Gastrocnemius medialis (tissue), 4 donors: ENCODE measurements at regions not wholly inside any gene's neighbourhood (a gene's known extent, or its start where the extent isn't known, plus 50 kb on each side); places are given as distances from the start of the nearest gene placed in this dataset.

Source experiments
- ATAC-seq, 2 donors: fragments of 150-250 bp; one replicate each; pipeline ENCODE4 v1.9.1; 2016
- DNase-seq, 2 donors: peaks; one replicate each; pipeline ENCODE4 v3.0.0-alpha.2; 2019
- H3K27ac ChIP-seq, 4 donors: fragments of 200-600 bp; sonication (generic); 1 replicate in 1 of 4; 2 replicates in 3 of 4; pipeline ENCODE4 v1.5.1; 2016 to 2018; ENCODE audit warnings: mild to moderate bottlenecking in 2 of 4, moderate library complexity in 1 of 4
- H3K27me3 ChIP-seq, 3 donors: fragments of 200-600 bp; sonication (generic) in 2 of 3; 1 replicate in 1 of 3; 2 replicates in 2 of 3; pipeline versions ENCODE4 v1.5.1 to v1.6.0; 2016 to 2019; ENCODE audit warnings: mild to moderate bottlenecking in 1 of 3, moderate library complexity in 1 of 3
- H3K36me3 ChIP-seq, 2 donors: fragments of 200-600 bp; sonication (generic) in 1 of 2; one replicate each; pipeline ENCODE4 v1.5.1; 2017 to 2018
- H3K4me1 ChIP-seq, 2 donors: fragments of 200-600 bp; sonication (generic) in 1 of 2; one replicate each; pipeline ENCODE4 v1.5.1; 2016 to 2017; ENCODE audit warnings: mild to moderate bottlenecking in 2 of 2
- H3K4me3 ChIP-seq, 4 donors: fragments of 200-600 bp; sonication (generic) in 3 of 4; 1 replicate in 1 of 4; 2 replicates in 3 of 4; pipeline ENCODE4 v1.5.1; 2016 to 2019; ENCODE audit warnings: mild to moderate bottlenecking in 2 of 4
- H3K9me3 ChIP-seq, 3 donors: fragments of 200-600 bp; sonication (generic) in 2 of 3; 1 replicate in 1 of 3; 2 replicates in 2 of 3; pipeline ENCODE4 v1.5.1; 2016 to 2019
- POLR2A ChIP-seq, 2 donors: fragments of 450-650 bp; IDR thresholded peaks; one replicate each; pipeline ENCODE4 v1.6.1; 2017; ENCODE audit warnings: antibody characterized with exemption in 2 of 2, mild to moderate bottlenecking in 2 of 2, moderate library complexity in 2 of 2
- in situ Hi-C, 4 donors: fragments of 200-750 bp; cut with MboI; loops; one replicate each; pipeline versions ENCODE4 v1.15.0 to v1.8.0; 2017; ENCODE audit warnings: low sequenced_read_pairs in 4 of 4
- intact Hi-C: fragments of 100-400 bp; cut with DNase I; formaldehyde crosslinking; loops from one replicate; pipeline ENCODE4 v1.15.1; 2023; ENCODE audit warnings: low total_unique reads
- TF ChIP-seq, protein P1 (sequence below), 5 experiments: fragments of 450-650 bp in 3 of 5; fragments of 200-600 bp in 2 of 5; sonication (generic) in 2 of 5; IDR thresholded peaks in 4 of 5; conservative IDR thresholded peaks in 1 of 5; 1 replicate in 4 of 5; 2 replicates in 1 of 5; pipeline ENCODE4 v1.5.1; 2016 to 2019; ENCODE audit warnings: antibody characterized with exemption in 5 of 5, mild to moderate bottlenecking in 3 of 5, moderate library complexity in 3 of 5

DNA sequence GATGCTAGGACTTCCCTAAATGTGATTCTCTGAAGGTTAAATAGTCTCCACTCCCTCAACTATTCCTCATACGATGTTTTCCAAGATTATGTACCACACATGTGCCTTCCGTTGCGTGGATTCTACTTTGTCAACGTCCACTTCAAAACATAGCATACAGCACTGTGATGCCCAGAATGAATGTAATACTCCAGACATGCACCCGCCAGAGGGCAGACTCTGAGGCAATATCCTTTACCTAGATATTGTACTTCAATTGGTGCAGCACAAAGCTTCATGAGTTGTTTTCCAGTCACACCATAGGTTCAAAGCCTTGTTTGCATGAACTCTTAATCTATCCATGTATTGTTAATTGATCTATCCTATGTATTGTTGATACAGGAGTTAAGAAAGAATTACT, 201.0 kb upstream of the NABP1 start:
- no peaks in the 10 kb centered on the region for H3K4me1 ChIP-seq
- no peak for DNase-seq
- TF ChIP-seq, protein P1, sequence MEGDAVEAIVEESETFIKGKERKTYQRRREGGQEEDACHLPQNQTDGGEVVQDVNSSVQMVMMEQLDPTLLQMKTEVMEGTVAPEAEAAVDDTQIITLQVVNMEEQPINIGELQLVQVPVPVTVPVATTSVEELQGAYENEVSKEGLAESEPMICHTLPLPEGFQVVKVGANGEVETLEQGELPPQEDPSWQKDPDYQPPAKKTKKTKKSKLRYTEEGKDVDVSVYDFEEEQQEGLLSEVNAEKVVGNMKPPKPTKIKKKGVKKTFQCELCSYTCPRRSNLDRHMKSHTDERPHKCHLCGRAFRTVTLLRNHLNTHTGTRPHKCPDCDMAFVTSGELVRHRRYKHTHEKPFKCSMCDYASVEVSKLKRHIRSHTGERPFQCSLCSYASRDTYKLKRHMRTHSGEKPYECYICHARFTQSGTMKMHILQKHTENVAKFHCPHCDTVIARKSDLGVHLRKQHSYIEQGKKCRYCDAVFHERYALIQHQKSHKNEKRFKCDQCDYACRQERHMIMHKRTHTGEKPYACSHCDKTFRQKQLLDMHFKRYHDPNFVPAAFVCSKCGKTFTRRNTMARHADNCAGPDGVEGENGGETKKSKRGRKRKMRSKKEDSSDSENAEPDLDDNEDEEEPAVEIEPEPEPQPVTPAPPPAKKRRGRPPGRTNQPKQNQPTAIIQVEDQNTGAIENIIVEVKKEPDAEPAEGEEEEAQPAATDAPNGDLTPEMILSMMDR (IDR thresholded peaks at IDR 0.05 in 4 of 5, conservative IDR thresholded peaks at IDR 0.05 in 1 of 5) = no peak
- no peak for TF ChIP-seq POLR2A (IDR thresholded peaks at IDR 0.05)
- no peaks in the 10 kb centered on the region for H3K27me3 ChIP-seq
- ATAC-seq = no peak
- intact Hi-C loops = no loop called here
- no peaks in the 10 kb centered on the region for H3K36me3 ChIP-seq
- H3K4me3 ChIP-seq = no peak overlapping the region
- in situ Hi-C loops = no loop called here
- H3K9me3 ChIP-seq = no peaks in the 10 kb centered on the region
- no peak overlapping the region for H3K27ac ChIP-seq

DNA sequence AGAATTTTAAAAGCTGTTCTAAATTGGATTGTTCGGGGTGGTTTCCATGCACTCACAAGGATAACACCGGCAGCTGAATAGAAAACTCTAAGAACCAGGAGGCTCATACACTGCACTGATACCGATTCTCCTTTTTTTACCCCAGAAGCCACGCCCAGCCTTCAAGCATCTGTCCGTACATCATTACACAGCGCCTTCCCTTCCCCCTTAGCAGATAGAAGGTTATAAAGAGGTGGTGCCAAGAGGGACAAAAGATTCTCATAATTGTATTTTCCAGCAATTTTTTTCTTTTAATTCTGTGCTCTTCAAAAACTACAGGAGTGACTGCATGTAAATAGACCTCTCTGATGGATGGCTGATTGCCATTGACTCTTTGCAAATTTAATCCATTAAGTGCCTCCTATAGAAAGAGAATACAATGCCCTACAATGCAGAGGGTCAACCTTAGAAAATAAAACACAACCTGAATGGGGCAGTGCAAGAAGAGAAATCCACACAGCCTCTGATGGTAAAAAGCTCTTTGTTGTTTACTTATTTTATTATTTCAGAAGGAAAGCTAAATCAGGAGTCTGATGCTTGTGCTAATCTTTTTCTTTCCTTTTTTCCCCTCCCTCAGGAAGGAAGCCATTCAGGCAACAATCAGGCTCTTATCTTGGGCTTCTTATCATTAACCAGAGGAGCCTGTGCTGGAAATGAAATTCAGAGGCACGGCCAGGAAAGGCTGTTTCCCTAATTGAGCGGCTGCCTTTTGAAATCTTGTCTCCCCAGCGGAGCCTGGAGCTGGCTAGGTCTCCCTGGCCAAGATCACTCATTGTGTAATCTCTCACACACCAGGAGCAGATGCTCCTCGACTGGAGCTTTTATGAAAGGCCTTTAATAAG, 198.9 kb upstream of the NABP1 start:
- Histone ChIP-seq H3K36me3 (no peaks in the 10 kb centered on the region), H3K27ac (no peak overlapping the region), H3K4me1 (no peaks in the 10 kb centered on the region), H3K27me3 (no peaks in the 10 kb centered on the region), H3K4me3 (no peak overlapping the region), H3K9me3 (no peaks in the 10 kb centered on the region)
- DNase-seq = peak; percentile 9 to 23
- intact Hi-C loops = no loop called here
- in situ Hi-C loops = no loop called here
- TF ChIP-seq, protein P1 (IDR thresholded peaks at IDR 0.05 in 4 of 5, conservative IDR thresholded peaks at IDR 0.05 in 1 of 5) = no peak
- TF ChIP-seq POLR2A (IDR thresholded peaks at IDR 0.05) = no peak
- peak; percentile 60 to 66 for ATAC-seq

DNA sequence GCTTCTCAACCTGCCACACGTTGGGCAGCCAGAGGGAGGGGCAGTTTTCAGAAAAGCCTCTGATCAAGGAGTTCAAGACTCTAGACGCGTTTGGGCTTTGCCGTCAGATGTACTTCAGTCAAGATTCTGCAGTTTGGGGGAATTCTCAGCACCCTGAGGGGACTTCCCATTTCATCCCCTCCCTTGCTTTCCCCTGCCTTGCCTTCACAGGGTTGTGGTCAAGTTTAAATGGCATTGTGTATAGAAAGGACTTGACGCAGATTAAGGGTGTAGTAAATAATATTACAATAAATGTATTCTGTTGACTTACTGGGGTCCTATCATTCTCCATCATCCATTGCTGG, 198.3 kb upstream of the NABP1 start:
- H3K27ac ChIP-seq = no peak overlapping the region
- intact Hi-C loops (no loop called here), in situ Hi-C loops (no loop called here)
- no peak for DNase-seq
- no peaks in the 10 kb centered on the region for H3K4me1 ChIP-seq
- no peak for ATAC-seq
- no peaks in the 10 kb centered on the region for H3K9me3 ChIP-seq
- TF ChIP-seq, protein P1 (IDR thresholded peaks at IDR 0.05 in 4 of 5, conservative IDR thresholded peaks at IDR 0.05 in 1 of 5) = no peak
- TF ChIP-seq POLR2A (IDR thresholded peaks at IDR 0.05) = no peak
- no peak overlapping the region for H3K4me3 ChIP-seq
- no peaks in the 10 kb centered on the region for H3K36me3 ChIP-seq
- H3K27me3 ChIP-seq = no peaks in the 10 kb centered on the region

DNA sequence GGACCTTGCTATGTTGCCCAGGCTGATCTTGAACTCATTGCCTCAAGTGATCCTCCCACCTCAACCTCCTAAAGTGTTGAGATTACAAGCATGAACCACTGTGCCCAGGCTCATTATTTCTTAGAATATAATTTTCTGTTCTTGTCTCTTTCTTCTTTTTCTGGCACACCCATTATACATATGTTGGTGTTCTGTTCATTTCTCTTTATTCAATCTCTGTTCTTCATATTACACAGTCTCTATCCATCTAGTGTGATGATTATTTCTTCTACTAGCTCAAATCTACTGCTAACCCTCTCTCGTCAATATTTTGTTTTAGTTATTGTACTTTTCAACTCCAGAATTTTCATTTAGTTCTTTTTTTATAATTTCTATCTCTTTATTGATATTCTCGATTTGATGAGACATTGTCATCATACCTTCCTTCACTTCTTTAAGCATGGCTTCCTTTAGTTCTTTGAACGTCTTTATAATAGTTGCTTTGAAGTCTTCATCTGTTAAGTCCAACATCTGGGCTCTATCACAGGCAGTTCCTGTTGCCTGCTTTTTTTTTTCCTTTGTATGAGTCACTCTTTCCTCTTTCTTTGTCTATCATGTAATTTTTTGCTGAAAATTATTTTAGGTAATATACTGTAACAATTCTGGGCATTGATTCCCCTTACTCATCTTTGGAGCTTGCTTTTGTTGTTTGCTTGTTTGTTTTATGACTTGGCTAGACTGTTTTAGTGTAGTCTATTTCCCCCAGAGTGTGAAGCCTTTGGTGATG, 196.4 kb upstream of the NABP1 start:
- H3K4me1 ChIP-seq = no peaks in the 10 kb centered on the region
- H3K27ac ChIP-seq = no peak overlapping the region
- H3K36me3 ChIP-seq = no peaks in the 10 kb centered on the region
- H3K27me3 ChIP-seq = no peaks in the 10 kb centered on the region
- ATAC-seq (no peak), DNase-seq (no peak)
- intact Hi-C loops = no loop called here
- TF ChIP-seq, protein P1 (IDR thresholded peaks at IDR 0.05 in 4 of 5, conservative IDR thresholded peaks at IDR 0.05 in 1 of 5) = no peak
- no peak for TF ChIP-seq POLR2A (IDR thresholded peaks at IDR 0.05)
- no peaks in the 10 kb centered on the region for H3K9me3 ChIP-seq
- in situ Hi-C loops = no loop called here
- no peak overlapping the region for H3K4me3 ChIP-seq
